Bronchial epithelial cell (primary cell): ENCODE measurements at regions not wholly inside any gene's neighbourhood (a gene's known extent, or its start where the extent isn't known, plus 50 kb on each side); places are given as distances from the start of the nearest gene placed in this dataset.
"Not testable (repeated sequence)": the region's sequence is repeated elsewhere in the genome, so short reads cannot be mapped to it uniquely, and the experiment has no call there.

Experiments
- DNase-seq: peaks from one replicate; pipeline ENCODE4 v3.0.0-alpha.2; 2010; ENCODE audit warnings: low read depth
- FAIRE-seq: peaks from 2 replicates; lab custom pipeline; 2011; peaks lifted over from hg19 to GRCh38; lab: Jason Lieb, UNC
- H3K27me3 ChIP-seq: 2 replicates; pipeline ENCODE4 v1.5.1; 2011; ENCODE audit warnings: low read length; ENCODE audit not compliant: control insufficient read depth, insufficient read depth
- H3K36me3 ChIP-seq: 2 replicates; pipeline ENCODE4 v1.5.1; 2011; ENCODE audit warnings: low read length; ENCODE audit not compliant: control insufficient read depth, insufficient read depth
- H3K4me3 ChIP-seq: 2 replicates; pipeline ENCODE4 v1.5.1; 2011; ENCODE audit warnings: mild to moderate bottlenecking, low read depth, low read length, control low read depth
- CTCF ChIP-seq: IDR thresholded peaks from 2 replicates; pipeline ENCODE4 v1.5.1; 2011; ENCODE audit warnings: mild to moderate bottlenecking, moderate library complexity, low read length, control low read depth, inconsistent platforms; ENCODE audit not compliant: insufficient read depth, severe bottlenecking

GRCh38 chr9:30582240-30582639 lies 1802.2 kb upstream of the ACO1 start:
- DNase-seq (no peak), FAIRE-seq (no peak)
- Histone ChIP-seq H3K36me3 (no peaks in the 10 kb centered on the region), H3K4me3 (no peak overlapping the region), H3K27me3 (no peaks in the 10 kb centered on the region)
- no peak for TF ChIP-seq CTCF

- FAIRE-seq (no peak), DNase-seq (no peak)
- H3K4me3 ChIP-seq, result no peak overlapping the region
- TF ChIP-seq CTCF, result no peak
- H3K36me3 ChIP-seq, result no peaks in the 10 kb centered on the region
- no peaks in the 10 kb centered on the region for H3K27me3 ChIP-seq
These were observed 1799.9 kb upstream of the ACO1 start for GRCh38 chr9:30584559-30584958.

GRCh38 chr9:30591461-30591860 lies 1793.0 kb upstream of the ACO1 start:
- Histone ChIP-seq H3K27me3 (no peaks in the 10 kb centered on the region), H3K4me3 (no peak overlapping the region), H3K36me3 (no peaks in the 10 kb centered on the region)
- FAIRE-seq, result no peak
- DNase-seq, result no peak
- no peak for TF ChIP-seq CTCF

GRCh38 chr9:30597608-30598007 lies 1786.8 kb upstream of the ACO1 start:
- Histone ChIP-seq H3K36me3 (no peaks in the 10 kb centered on the region), H3K27me3 (no peaks in the 10 kb centered on the region), H3K4me3 (no peak overlapping the region)
- no peak for TF ChIP-seq CTCF
- DNase-seq (no peak), FAIRE-seq (no peak)

- no peak for FAIRE-seq
- TF ChIP-seq CTCF, result no peak
- no peak for DNase-seq
- no peak overlapping the region for H3K4me3 ChIP-seq
- no peaks in the 10 kb centered on the region for H3K36me3 ChIP-seq
- no peaks in the 10 kb centered on the region for H3K27me3 ChIP-seq
These were observed 1778.5 kb upstream of the ACO1 start for GRCh38 chr9:30605936-30606335.

- Histone ChIP-seq H3K27me3 (no peaks in the 10 kb centered on the region), H3K36me3 (no peaks in the 10 kb centered on the region), H3K4me3 (no peak overlapping the region)
- no peak for TF ChIP-seq CTCF
- no peak for DNase-seq
- no peak for FAIRE-seq
These were observed 1774.7 kb upstream of the ACO1 start for GRCh38 chr9:30609713-30610112.

GRCh38 chr9:30616782-30617181 lies 1767.7 kb upstream of the ACO1 start:
- DNase-seq, FAIRE-seq, H3K36me3 ChIP-seq, H3K27me3 ChIP-seq, H3K4me3 ChIP-seq: not testable (repeated sequence)
